AG04449 (cell line): ENCODE measurements at regions not wholly inside any gene's neighbourhood (a gene's known extent, or its start where the extent isn't known, plus 50 kb on each side); places are given as distances from the start of the nearest gene placed in this dataset.

Experiments used
- CTCF ChIA-PET: fragments of 350-600 bp; formaldehyde crosslinking; extraction: SDS; loops from one replicate; lab custom pipeline; 2021; ENCODE audit warnings: antibody characterized with exemption; lab: Yijun Ruan, JAX
- POLR2A ChIA-PET: fragments of 400-600, 350-600 bp; formaldehyde crosslinking; extraction: SDS; loops from one replicate; lab custom pipeline; 2020; ENCODE audit warnings: antibody characterized with exemption, inconsistent platforms; lab: Yijun Ruan, JAX
- DNase-seq: peaks from one replicate; pipeline ENCODE4 v3.0.0-alpha.2; 2010; ENCODE audit warnings: low read depth, low spot score
- H3K4me3 ChIP-seq: 2 replicates; pipeline ENCODE4 v1.5.1; 2011; ENCODE audit warnings: low read depth, mild to moderate bottlenecking, control low read depth, low read length
- TF ChIP-seq, protein P1 (sequence below): IDR thresholded peaks from one replicate; pipeline ENCODE4 v1.5.1; 2011; ENCODE audit warnings: mild to moderate bottlenecking, moderate library complexity, low read length, control low read depth, inconsistent platforms; ENCODE audit not compliant: insufficient read depth; ENCODE audit errors: missing control alignments

DNA sequence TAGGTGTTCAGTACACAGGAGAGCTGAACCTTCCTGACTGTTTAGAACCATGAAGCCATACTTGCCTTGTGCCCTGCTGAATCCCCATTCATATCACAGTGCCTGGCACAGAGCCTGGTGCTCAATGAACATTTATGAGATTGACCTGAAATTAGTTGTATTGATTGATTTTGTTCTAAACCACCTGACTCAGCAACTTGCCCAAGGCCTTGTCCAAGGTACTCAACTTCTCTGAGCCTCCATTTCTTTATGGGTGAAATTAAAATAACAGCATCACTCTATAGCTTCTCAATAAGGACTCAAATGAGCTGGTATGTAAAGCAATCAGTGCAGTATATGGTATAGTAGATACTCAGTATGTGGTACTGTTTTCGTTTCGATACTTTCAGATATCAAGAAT is 208.1 kb downstream of the SLC39A8 start:
- TF ChIP-seq, protein P1, sequence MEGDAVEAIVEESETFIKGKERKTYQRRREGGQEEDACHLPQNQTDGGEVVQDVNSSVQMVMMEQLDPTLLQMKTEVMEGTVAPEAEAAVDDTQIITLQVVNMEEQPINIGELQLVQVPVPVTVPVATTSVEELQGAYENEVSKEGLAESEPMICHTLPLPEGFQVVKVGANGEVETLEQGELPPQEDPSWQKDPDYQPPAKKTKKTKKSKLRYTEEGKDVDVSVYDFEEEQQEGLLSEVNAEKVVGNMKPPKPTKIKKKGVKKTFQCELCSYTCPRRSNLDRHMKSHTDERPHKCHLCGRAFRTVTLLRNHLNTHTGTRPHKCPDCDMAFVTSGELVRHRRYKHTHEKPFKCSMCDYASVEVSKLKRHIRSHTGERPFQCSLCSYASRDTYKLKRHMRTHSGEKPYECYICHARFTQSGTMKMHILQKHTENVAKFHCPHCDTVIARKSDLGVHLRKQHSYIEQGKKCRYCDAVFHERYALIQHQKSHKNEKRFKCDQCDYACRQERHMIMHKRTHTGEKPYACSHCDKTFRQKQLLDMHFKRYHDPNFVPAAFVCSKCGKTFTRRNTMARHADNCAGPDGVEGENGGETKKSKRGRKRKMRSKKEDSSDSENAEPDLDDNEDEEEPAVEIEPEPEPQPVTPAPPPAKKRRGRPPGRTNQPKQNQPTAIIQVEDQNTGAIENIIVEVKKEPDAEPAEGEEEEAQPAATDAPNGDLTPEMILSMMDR = no peak
- POLR2A ChIA-PET = no interaction called here
- no peak overlapping the region for H3K4me3 ChIP-seq
- CTCF ChIA-PET = no interaction called here
- DNase-seq = no peak

DNA sequence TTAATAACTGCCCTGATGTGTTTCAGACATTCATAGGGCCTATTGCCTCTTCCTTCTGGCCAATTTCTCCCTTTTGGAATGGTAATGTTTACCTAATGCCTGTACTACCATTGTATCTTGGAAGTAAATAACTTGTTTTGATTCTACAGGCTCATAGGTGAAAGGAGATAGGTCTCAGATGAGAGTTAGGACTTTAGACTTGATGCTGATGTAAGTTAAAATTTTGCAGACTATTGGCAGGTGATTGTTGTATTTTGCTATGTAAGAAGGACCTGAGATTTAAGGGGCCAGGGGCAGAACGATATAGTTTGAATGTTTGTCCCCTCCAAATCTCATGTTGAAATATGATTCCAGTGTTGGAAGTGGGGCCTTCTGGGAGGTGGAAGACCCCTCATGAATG is 215.5 kb downstream of the SLC39A8 start:
- CTCF ChIA-PET = no interaction called here
- no peak overlapping the region for H3K4me3 ChIP-seq
- POLR2A ChIA-PET = no interaction called here
- no peak for DNase-seq
- TF ChIP-seq, protein P1 = no peak
